CD4-positive, alpha-beta T cell (primary cell): ENCODE measurements at regions not wholly inside any gene's neighbourhood (a gene's known extent, or its start where the extent isn't known, plus 50 kb on each side); places are given as distances from the start of the nearest gene placed in this dataset.
"Not testable (repeated sequence)": the region's sequence is repeated elsewhere in the genome, so short reads cannot be mapped to it uniquely, and the experiment has no call there.

Source experiments
- ATAC-seq: fragments of 200-7000 bp; cut with Tn5 transposase; one replicate; pipeline ENCODE4 v1.10.0; 2022; ENCODE audit warnings: mild to moderate bottlenecking; ENCODE audit not compliant: poor library complexity
- CTCF ChIA-PET: fragments of 350-600 bp; sonication (Branson Sonifier 250); formaldehyde crosslinking; loops from one replicate; lab custom pipeline; 2021; ENCODE audit warnings: antibody characterized with exemption, inconsistent platforms; lab: Charles Lee
- POLR2A ChIA-PET: fragments of 350-600 bp; sonication (Branson Sonifier 250); formaldehyde crosslinking; loops from one replicate; lab custom pipeline; 2021; ENCODE audit warnings: antibody characterized with exemption, inconsistent platforms; lab: Charles Lee
- DNase-seq, 14 experiments: peaks; one replicate each; pipeline ENCODE4 v3.0.0-alpha.2; 2013 to 2020; ENCODE audit warnings: mixed read lengths in 2 of 14
- H3K27ac ChIP-seq, 2 donors: one replicate each; pipeline versions ENCODE4 v1.5.1 to v1.7.0; 2013; ENCODE audit warnings: low read length in 2 of 2, low read depth in 1 of 2, mild to moderate bottlenecking in 1 of 2
- H3K27me3 ChIP-seq, 2 experiments: 1 replicate in 1 of 2; 2 replicates in 1 of 2; pipeline versions ENCODE4 v1.6.1 to v1.7.0; 2013; ENCODE audit warnings: low read length in 2 of 2, control low read depth in 1 of 2, mild to moderate bottlenecking in 1 of 2, moderate library complexity in 1 of 2; ENCODE audit not compliant: insufficient read depth in 2 of 2, control insufficient read depth in 1 of 2
- H3K36me3 ChIP-seq: one replicate; pipeline ENCODE4 v1.6.1; 2013; ENCODE audit warnings: low read length, control low read depth; ENCODE audit not compliant: insufficient read depth
- H3K4me1 ChIP-seq: one replicate; pipeline ENCODE4 v1.6.1; 2013; ENCODE audit warnings: low read length, control low read depth; ENCODE audit not compliant: insufficient read depth
- H3K4me3 ChIP-seq: one replicate; pipeline ENCODE4 v1.5.1; 2013; ENCODE audit warnings: mild to moderate bottlenecking, low read length, moderate library complexity
- H3K9me3 ChIP-seq, 2 experiments: 1 replicate in 1 of 2; 2 replicates in 1 of 2; pipeline versions ENCODE4 v1.6.1 to v1.7.0; 2013; ENCODE audit warnings: low read length in 2 of 2, mild to moderate bottlenecking in 2 of 2, control low read depth in 1 of 2, moderate library complexity in 1 of 2; ENCODE audit not compliant: control insufficient read depth in 1 of 2, insufficient read depth in 1 of 2
- H3K27ac Mint-ChIP-seq: one replicate; pipeline ENCODE4 v1.8.0; 2020; ENCODE audit warnings: mixed read lengths
- H3K27me3 Mint-ChIP-seq: one replicate; pipeline ENCODE4 v1.8.0; 2021; ENCODE audit warnings: mixed read lengths
- H3K36me3 Mint-ChIP-seq: one replicate; pipeline ENCODE4 v1.8.0; 2021; ENCODE audit warnings: low read depth, mixed read lengths
- H3K4me1 Mint-ChIP-seq: one replicate; pipeline ENCODE4 v1.8.0; 2021; ENCODE audit warnings: low read depth, mixed read lengths
- H3K4me3 Mint-ChIP-seq: one replicate; pipeline ENCODE4 v1.8.0; 2020; ENCODE audit warnings: mild to moderate bottlenecking, mixed read lengths
- H3K9me3 Mint-ChIP-seq: one replicate; pipeline ENCODE4 v1.8.0; 2020; ENCODE audit warnings: mixed read lengths
- CTCF ChIP-seq: fragments of 200-600 bp; IDR thresholded peaks from one replicate; pipeline ENCODE4 v1.8.0; 2022; ENCODE audit warnings: antibody characterized with exemption, mild to moderate bottlenecking
- intact Hi-C, 2 experiments: fragments of 100-400 bp; cut with DNase I in 1 of 2; cut with micrococcal nuclease in 1 of 2; formaldehyde crosslinking; loops; one replicate each; pipeline versions ENCODE4 v1.15.1 to v1.9.0; 2023 to 2025; cut with DNase I, micrococcal nuclease

- intact Hi-C loops = no loop called here
- Mint-ChIP-seq H3K27ac (no peak overlapping the region), H3K36me3 (no peaks in the 10 kb centered on the region), H3K9me3 (peaks cover 6% of the 10 kb centered on the region), H3K27me3 (no peaks in the 10 kb centered on the region), H3K4me3 (no peak overlapping the region), H3K4me1 (no peaks in the 10 kb centered on the region)
- peaks cover 0 to 9% of the 10 kb centered on the region in 2 experiments for H3K9me3 ChIP-seq
- no peaks in the 10 kb centered on the region for H3K27me3 ChIP-seq
- no peak overlapping the region for H3K4me3 ChIP-seq
- H3K36me3 ChIP-seq = no peaks in the 10 kb centered on the region
- DNase-seq = no peak
- no peak for TF ChIP-seq CTCF
- no peaks in the 10 kb centered on the region for H3K4me1 ChIP-seq
- no peak overlapping the region for H3K27ac ChIP-seq
- no peak for ATAC-seq
- ChIA-PET CTCF (no interaction called here), POLR2A (no interaction called here)
Observed at GRCh38 chr5:152736906-152737305, 331.8 kb upstream of the NMUR2 start.

- Mint-ChIP-seq H3K27ac (no peak overlapping the region), H3K4me3 (no peak overlapping the region), H3K4me1 (no peaks in the 10 kb centered on the region), H3K9me3 (peaks cover 6% of the 10 kb centered on the region), H3K36me3 (no peaks in the 10 kb centered on the region), H3K27me3 (no peaks in the 10 kb centered on the region)
- no peak for TF ChIP-seq CTCF
- peaks cover 0 to 9% of the 10 kb centered on the region in 2 experiments for H3K9me3 ChIP-seq
- H3K4me1 ChIP-seq = no peaks in the 10 kb centered on the region
- H3K4me3 ChIP-seq = no peak overlapping the region
- ChIA-PET POLR2A (no interaction called here), CTCF (no interaction called here)
- H3K27ac ChIP-seq = no peak overlapping the region
- H3K36me3 ChIP-seq = no peaks in the 10 kb centered on the region
- intact Hi-C loops = no loop called here
- ATAC-seq (no peak), DNase-seq (no peak)
- H3K27me3 ChIP-seq = no peaks in the 10 kb centered on the region
Observed at GRCh38 chr5:152739916-152740315, 334.8 kb upstream of the NMUR2 start.

- H3K4me1 Mint-ChIP-seq, H3K4me3 Mint-ChIP-seq, H3K27ac Mint-ChIP-seq, POLR2A ChIA-PET, H3K27me3 Mint-ChIP-seq, H3K36me3 ChIP-seq, CTCF ChIA-PET, DNase-seq, H3K9me3 ChIP-seq, H3K27me3 ChIP-seq, H3K36me3 Mint-ChIP-seq, H3K4me3 ChIP-seq, H3K27ac ChIP-seq, ATAC-seq, H3K9me3 Mint-ChIP-seq, intact Hi-C loops, H3K4me1 ChIP-seq: not testable (repeated sequence)
Observed at GRCh38 chr5:152741126-152741525, 336.0 kb upstream of the NMUR2 start.

GRCh38 chr5:152787709-152788217, 382.7 kb upstream of the NMUR2 start:
- H3K36me3 ChIP-seq, intact Hi-C loops, H3K36me3 Mint-ChIP-seq, H3K4me3 Mint-ChIP-seq, H3K4me3 ChIP-seq, H3K27me3 ChIP-seq, CTCF ChIA-PET, H3K27ac ChIP-seq, POLR2A ChIA-PET, H3K4me1 Mint-ChIP-seq, ATAC-seq, H3K27me3 Mint-ChIP-seq, DNase-seq, H3K4me1 ChIP-seq, H3K27ac Mint-ChIP-seq, H3K9me3 ChIP-seq: not testable (repeated sequence)
- peaks cover 16% of the 10 kb centered on the region for H3K9me3 Mint-ChIP-seq
